Kasumi-1 (cell line): ENCODE measurements at regions not wholly inside any gene's neighbourhood (a gene's known extent, or its start where the extent isn't known, plus 50 kb on each side); places are given as distances from the start of the nearest gene placed in this dataset.
A peak's percentile ranks its signal among the peaks of the same experiment; 100 is the strongest.

ENCODE experiments used
- DNase-seq, 2 experiments: peaks; one replicate each; lab custom pipeline; 2025; lab: John Stamatoyannopoulos, UW

GRCh38 chr14:49016381-49016780 lies 569.8 kb downstream of the RPS29 start:
- DNase-seq = no peak

- no peak for DNase-seq
Measured at GRCh38 chr14:49014476-49014875, 571.7 kb downstream of the RPS29 start.

- no peak for DNase-seq
Measured at GRCh38 chr14:49008363-49008762, 577.8 kb downstream of the RPS29 start.

GRCh38 chr14:48991141-48991540 lies 595.0 kb downstream of the RPS29 start:
- DNase-seq = no peak

GRCh38 chr14:48983351-48983888 lies 602.8 kb downstream of the RPS29 start:
- no peak for DNase-seq

- peak in 1 of 2 experiments; percentile 13 for DNase-seq
Measured at GRCh38 chr14:48974994-48975393, 611.2 kb downstream of the RPS29 start.

- no peak for DNase-seq
Measured at GRCh38 chr14:48973151-48973550, 613.0 kb downstream of the RPS29 start.

- no peak for DNase-seq
Measured at GRCh38 chr14:48970943-48971342, 615.2 kb downstream of the RPS29 start.

- DNase-seq = no peak
Measured at GRCh38 chr14:48967419-48967818, 618.8 kb downstream of the RPS29 start.

- no peak for DNase-seq
Measured at GRCh38 chr14:48963231-48963790, 622.9 kb downstream of the RPS29 start.

- DNase-seq = no peak
Measured at GRCh38 chr14:48957486-48957885, 628.7 kb downstream of the RPS29 start.

- no peak for DNase-seq
Measured at GRCh38 chr14:48955857-48956256, 630.3 kb downstream of the RPS29 start.

- no peak for DNase-seq
Measured at GRCh38 chr14:48954446-48954845, 631.7 kb downstream of the RPS29 start.

- DNase-seq = no peak
Measured at GRCh38 chr14:48944809-48945208, 641.4 kb downstream of the RPS29 start.

- no peak for DNase-seq
Measured at GRCh38 chr14:48943913-48944312, 642.3 kb downstream of the RPS29 start.

- no peak for DNase-seq
Measured at GRCh38 chr14:48937541-48938195, 648.5 kb downstream of the RPS29 start.

GRCh38 chr14:48936849-48937248 lies 649.3 kb downstream of the RPS29 start:
- no peak for DNase-seq

GRCh38 chr14:48936362-48936761 lies 649.8 kb downstream of the RPS29 start:
- no peak for DNase-seq

GRCh38 chr14:48925184-48925583 lies 661.0 kb downstream of the RPS29 start:
- no peak for DNase-seq

- no peak for DNase-seq
Measured at GRCh38 chr14:48914921-48915320, 671.3 kb downstream of the RPS29 start.

- no peak for DNase-seq
Measured at GRCh38 chr14:48914382-48914781, 671.8 kb downstream of the RPS29 start.

- no peak for DNase-seq
Measured at GRCh38 chr14:48900565-48900964, 685.6 kb downstream of the RPS29 start.

- no peak for DNase-seq
Measured at GRCh38 chr14:48890333-48890732, 695.8 kb downstream of the RPS29 start.

GRCh38 chr14:48876806-48877340 lies 709.3 kb downstream of the RPS29 start:
- no peak for DNase-seq
